Calu3 (cell line): ENCODE measurements at regions not wholly inside any gene's neighbourhood (a gene's known extent, or its start where the extent isn't known, plus 50 kb on each side); places are given as distances from the start of the nearest gene placed in this dataset.

Experiments
- BruUV-seq: library from RNA; stranded (reverse); fragments of 400-500 nt; replicated peaks from 2 replicates; lab custom pipeline; 2021; lab: Mats Ljungman, UMichigan
- CTCF ChIA-PET: fragments of 300-600 bp; sonication (Branson Sonifier 250); formaldehyde crosslinking; loops from one replicate; lab custom pipeline; 2022; ENCODE audit warnings: antibody characterized with exemption; lab: Charles Lee
- DNase-seq: peaks from one replicate; pipeline ENCODE4 v3.0.0; 2022
- H3K27ac Mint-ChIP-seq: one replicate; pipeline ENCODE4 v1.8.0; 2022; ENCODE audit warnings: mixed read lengths; ENCODE audit not compliant: unreplicated experiment
- H3K27me3 Mint-ChIP-seq: one replicate; pipeline ENCODE4 v1.8.0; 2022; ENCODE audit warnings: mixed read lengths; ENCODE audit not compliant: unreplicated experiment
- H3K36me3 Mint-ChIP-seq: one replicate; pipeline ENCODE4 v1.8.0; 2022; ENCODE audit warnings: mild to moderate bottlenecking, moderate library complexity, mixed read lengths; ENCODE audit not compliant: insufficient read depth, unreplicated experiment
- H3K4me1 Mint-ChIP-seq: one replicate; pipeline ENCODE4 v1.8.0; 2022; ENCODE audit warnings: mild to moderate bottlenecking, low read depth, mixed read lengths; ENCODE audit not compliant: unreplicated experiment
- H3K4me3 Mint-ChIP-seq: one replicate; pipeline ENCODE4 v1.8.0; 2022; ENCODE audit warnings: mild to moderate bottlenecking, low read depth, moderate library complexity, mixed read lengths; ENCODE audit not compliant: unreplicated experiment
- H3K9me3 Mint-ChIP-seq: one replicate; pipeline ENCODE4 v1.8.0; 2022; ENCODE audit warnings: low read depth, mixed read lengths; ENCODE audit not compliant: unreplicated experiment
- intact Hi-C: fragments of 100-400 bp; cut with micrococcal nuclease; formaldehyde crosslinking; loops from one replicate; pipeline ENCODE4 v1.10.0; 2022; ENCODE audit not compliant: unreplicated experiment
- TF ChIP-seq, protein P1 (sequence below): fragments of 200-600 bp; IDR thresholded peaks from one replicate; pipeline ENCODE4 v1.8.0; 2022; ENCODE audit warnings: antibody characterized with exemption; ENCODE audit not compliant: unreplicated experiment

- Mint-ChIP-seq H3K9me3 (no peaks in the 10 kb centered on the region), H3K36me3 (no peaks in the 10 kb centered on the region), H3K4me1 (peaks cover 21% of the 10 kb centered on the region), H3K27ac (no peak overlapping the region), H3K4me3 (no peak overlapping the region), H3K27me3 (no peaks in the 10 kb centered on the region)
- no TSS peak for BruUV-seq
- CTCF ChIA-PET = no interaction called here
- TF ChIP-seq, protein P1, sequence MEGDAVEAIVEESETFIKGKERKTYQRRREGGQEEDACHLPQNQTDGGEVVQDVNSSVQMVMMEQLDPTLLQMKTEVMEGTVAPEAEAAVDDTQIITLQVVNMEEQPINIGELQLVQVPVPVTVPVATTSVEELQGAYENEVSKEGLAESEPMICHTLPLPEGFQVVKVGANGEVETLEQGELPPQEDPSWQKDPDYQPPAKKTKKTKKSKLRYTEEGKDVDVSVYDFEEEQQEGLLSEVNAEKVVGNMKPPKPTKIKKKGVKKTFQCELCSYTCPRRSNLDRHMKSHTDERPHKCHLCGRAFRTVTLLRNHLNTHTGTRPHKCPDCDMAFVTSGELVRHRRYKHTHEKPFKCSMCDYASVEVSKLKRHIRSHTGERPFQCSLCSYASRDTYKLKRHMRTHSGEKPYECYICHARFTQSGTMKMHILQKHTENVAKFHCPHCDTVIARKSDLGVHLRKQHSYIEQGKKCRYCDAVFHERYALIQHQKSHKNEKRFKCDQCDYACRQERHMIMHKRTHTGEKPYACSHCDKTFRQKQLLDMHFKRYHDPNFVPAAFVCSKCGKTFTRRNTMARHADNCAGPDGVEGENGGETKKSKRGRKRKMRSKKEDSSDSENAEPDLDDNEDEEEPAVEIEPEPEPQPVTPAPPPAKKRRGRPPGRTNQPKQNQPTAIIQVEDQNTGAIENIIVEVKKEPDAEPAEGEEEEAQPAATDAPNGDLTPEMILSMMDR = no peak
- intact Hi-C loops = no loop called here
- no peak for DNase-seq
Observed at GRCh38 chr4:23166407-23166806, 473.7 kb downstream of the GBA3 start.

- CTCF ChIA-PET = no interaction called here
- H3K36me3 Mint-ChIP-seq = no peaks in the 10 kb centered on the region
- DNase-seq = no peak
- TF ChIP-seq, protein P1 = no peak
- H3K27me3 Mint-ChIP-seq = no peaks in the 10 kb centered on the region
- H3K4me1 Mint-ChIP-seq = peaks cover 21% of the 10 kb centered on the region
- H3K9me3 Mint-ChIP-seq = no peaks in the 10 kb centered on the region
- intact Hi-C loops = no loop called here
- H3K27ac Mint-ChIP-seq = no peak overlapping the region
- no TSS peak for BruUV-seq
- no peak overlapping the region for H3K4me3 Mint-ChIP-seq
Observed at GRCh38 chr4:23165669-23166068, 472.9 kb downstream of the GBA3 start.

GRCh38 chr4:23163647-23164436 lies 471.1 kb downstream of the GBA3 start:
- no peaks in the 10 kb centered on the region for H3K9me3 Mint-ChIP-seq
- intact Hi-C loops = no loop called here
- H3K36me3 Mint-ChIP-seq = no peaks in the 10 kb centered on the region
- no peaks in the 10 kb centered on the region for H3K27me3 Mint-ChIP-seq
- H3K4me3 Mint-ChIP-seq = peak overlapping the region; percentile 11
- DNase-seq = peak; percentile 41
- BruUV-seq = no TSS peak
- CTCF ChIA-PET = no interaction called here
- H3K27ac Mint-ChIP-seq = no peak overlapping the region
- peaks cover 21% of the 10 kb centered on the region for H3K4me1 Mint-ChIP-seq
- TF ChIP-seq, protein P1 = no peak

DNA sequence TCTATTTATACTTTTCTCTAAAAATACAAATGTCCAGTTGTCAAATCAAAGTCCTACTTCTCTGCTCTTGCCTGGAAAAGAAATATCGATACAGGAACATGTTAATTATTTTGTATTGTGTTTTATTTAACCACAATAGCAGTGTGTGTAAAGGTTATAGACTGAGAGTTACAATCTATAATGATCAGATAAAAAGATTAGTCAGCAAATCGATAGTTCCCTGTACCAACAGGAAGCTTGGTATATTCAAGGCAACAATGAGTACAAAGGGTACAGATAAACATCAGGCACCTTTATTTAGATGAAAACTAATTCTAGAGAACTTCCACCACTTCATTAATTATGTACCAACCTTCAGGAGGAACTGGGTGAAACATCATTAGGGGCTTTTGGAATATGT lies 469.5 kb downstream of the GBA3 start:
- intact Hi-C loops = no loop called here
- Mint-ChIP-seq H3K4me3 (no peak overlapping the region), H3K9me3 (no peaks in the 10 kb centered on the region), H3K27me3 (no peaks in the 10 kb centered on the region), H3K36me3 (no peaks in the 10 kb centered on the region), H3K4me1 (peaks cover 21% of the 10 kb centered on the region), H3K27ac (no peak overlapping the region)
- CTCF ChIA-PET = no interaction called here
- TF ChIP-seq, protein P1 = no peak
- no TSS peak for BruUV-seq
- no peak for DNase-seq
